HepG2 (cell line): ENCODE measurements at regions not wholly inside any gene's neighbourhood (a gene's known extent, or its start where the extent isn't known, plus 50 kb on each side); places are given as distances from the start of the nearest gene placed in this dataset.

Experiments used
- ATAC-seq: fragments of 200-7000 bp; cut with Tn5 transposase; 3 replicates; pipeline ENCODE4 v1.9.1; 2020; ENCODE audit warnings: mild to moderate bottlenecking, moderate library complexity
- BruUV-seq: library from RNA; stranded (reverse); fragments of 400-500 nt; replicated peaks from 2 replicates; lab custom pipeline; 2021; lab: Mats Ljungman, UMichigan
- CTCF ChIA-PET: fragments of 300-600 bp; formaldehyde crosslinking; extraction: SDS; loops from one replicate; lab custom pipeline; 2021; ENCODE audit warnings: low total read pairs, inconsistent platforms, low intra/inter-chr PET ratio; lab: Yijun Ruan, JAX
- POLR2A ChIA-PET: fragments of 350-600 bp; sonication (Branson Sonifier 250); formaldehyde crosslinking; loops from one replicate; lab custom pipeline; 2020; ENCODE audit warnings: antibody characterized with exemption, inconsistent platforms; lab: Yijun Ruan, JAX
- DNase-seq: peaks from one replicate; pipeline ENCODE4 v3.0.0-alpha.2; 2015; ENCODE audit warnings: low spot score
- FAIRE-seq: peaks from 3 replicates; lab custom pipeline; 2011; peaks lifted over from hg19 to GRCh38; lab: Jason Lieb, UNC
- H2AFZ ChIP-seq: one replicate; pipeline ENCODE4 v1.6.1; 2011; ENCODE audit warnings: low read length, inconsistent platforms
- H3K27ac ChIP-seq: fragments of 300-600 bp; 3 replicates; pipeline ENCODE4 v1.8.0; 2011; ENCODE audit warnings: mixed run types, mild to moderate bottlenecking, mixed read lengths, low read length, inconsistent platforms; ENCODE audit not compliant: insufficient read depth; ENCODE audit errors: extremely low read length
- H3K27me3 ChIP-seq, 2 experiments: fragments of 200-600 bp in 1 of 2; 2 replicates in 1 of 2; 3 replicates in 1 of 2; pipeline versions ENCODE4 v1.6.0 to v1.8.0; 2011; ENCODE audit warnings: low read length in 2 of 2, mild to moderate bottlenecking in 2 of 2, moderate library complexity in 2 of 2, inconsistent platforms in 1 of 2; ENCODE audit not compliant: insufficient read depth in 2 of 2, control insufficient read depth in 1 of 2
- H3K36me3 ChIP-seq, 2 experiments: fragments of 200-600 bp in 1 of 2; replicated peaks in 1 of 2; 2 replicates in 1 of 2; 3 replicates in 1 of 2; pipeline versions ENCODE4 v1.5.1 to v1.8.0; 2011; ENCODE audit warnings: low read length in 2 of 2, inconsistent platforms in 1 of 2; ENCODE audit not compliant: insufficient read depth in 2 of 2, control insufficient read depth in 1 of 2
- H3K4me1 ChIP-seq: 2 replicates; pipeline ENCODE4 v1.5.1; 2012; ENCODE audit warnings: low read length, inconsistent platforms; ENCODE audit not compliant: insufficient read depth
- H3K4me2 ChIP-seq: 2 replicates; pipeline ENCODE4 v1.6.0; 2011; ENCODE audit warnings: low read depth, low read length, inconsistent platforms
- H3K4me3 ChIP-seq, 3 experiments: fragments of 200-600 bp in 1 of 3; sonication (generic), shearing (Covaris generic) in 1 of 3; replicated peaks in 1 of 3; 2 replicates each; pipeline ENCODE4 v1.5.1; 2011 to 2016; ENCODE audit warnings: low read length in 3 of 3, inconsistent platforms in 2 of 3, low read depth in 2 of 3, mild to moderate bottlenecking in 2 of 3, control low read depth in 1 of 3, mixed read lengths in 1 of 3; ENCODE audit not compliant: insufficient read depth in 1 of 3
- H3K79me2 ChIP-seq: one replicate; pipeline ENCODE4 v1.6.1; 2011; ENCODE audit warnings: low read length, inconsistent platforms; ENCODE audit not compliant: insufficient read depth
- H3K9ac ChIP-seq: 2 replicates; pipeline ENCODE4 v1.6.0; 2011; ENCODE audit warnings: mild to moderate bottlenecking, low read depth, low read length, inconsistent platforms; ENCODE audit not compliant: insufficient read depth
- H3K9me3 ChIP-seq: 2 replicates; pipeline ENCODE4 v1.5.1; 2012; ENCODE audit warnings: mild to moderate bottlenecking, low read length
- H4K20me1 ChIP-seq: 2 replicates; pipeline ENCODE4 v1.6.0; 2011; ENCODE audit warnings: inconsistent platforms, mild to moderate bottlenecking, low read length, moderate library complexity; ENCODE audit not compliant: insufficient read depth
- AGO1 ChIP-seq: fragments of 200-400 bp; formaldehyde crosslinking; IDR thresholded peaks from 2 replicates; pipeline ENCODE4 v1.6.1; 2017; ENCODE audit warnings: mild to moderate bottlenecking, low read depth, low read length, moderate library complexity; ENCODE audit not compliant: poor library complexity, severe bottlenecking
- ATF7 ChIP-seq, 2 experiments: fragments of 450-650 bp in 1 of 2; sonication (generic) in 1 of 2; formaldehyde crosslinking in 1 of 2; IDR thresholded peaks; 2 replicates each; pipeline versions ENCODE4 v1.4.0 to v1.6.1; 2016 to 2020; ENCODE audit warnings: antibody characterized with exemption in 1 of 2, mild to moderate bottlenecking in 1 of 2, missing genetic modification reagents in 1 of 2
- CREB1 ChIP-seq, 2 experiments: fragments of 450-650 bp in 1 of 2; IDR thresholded peaks; 2 replicates each; pipeline ENCODE4 v1.6.1; 2016 to 2017; ENCODE audit warnings: control low read depth in 1 of 2, mild to moderate bottlenecking in 1 of 2, missing compliant biosample characterization in 1 of 2, missing genetic modification characterization in 1 of 2
- CREM ChIP-seq, 2 experiments: sonication (generic) in 1 of 2; formaldehyde crosslinking in 1 of 2; IDR thresholded peaks; 2 replicates each; pipeline versions ENCODE4 v1.4.0 to v1.6.1; 2016 to 2020; ENCODE audit warnings: antibody characterized with exemption in 1 of 2, mild to moderate bottlenecking in 1 of 2, missing genetic modification reagents in 1 of 2
- HDAC6 ChIP-seq: fragments of 200-600 bp; sonication (generic); IDR thresholded peaks from 2 replicates; pipeline ENCODE4 v1.7.0; 2017; ENCODE audit warnings: mild to moderate bottlenecking, antibody characterized with exemption, low read length, low read depth
- HNRNPH1 ChIP-seq: fragments of 200-400 bp; formaldehyde crosslinking; optimal IDR thresholded peaks from 2 replicates; pipeline ENCODE3; 2017; ENCODE audit warnings: mild to moderate bottlenecking, low read depth, low read length
- IRF1 ChIP-seq: sonication (generic); formaldehyde crosslinking; IDR thresholded peaks from 2 replicates; pipeline ENCODE4 v1.4.0; 2020; ENCODE audit warnings: low read depth, mild to moderate bottlenecking, missing genetic modification reagents
- MTA1 ChIP-seq: sonication (generic); formaldehyde crosslinking; IDR thresholded peaks from 2 replicates; pipeline ENCODE4 v1.4.0; 2020; ENCODE audit warnings: missing genetic modification reagents, mild to moderate bottlenecking, borderline replicate concordance
- RFX1 ChIP-seq: fragments of 450-650 bp; IDR thresholded peaks from 2 replicates; pipeline ENCODE4 v1.6.1; 2017
- THAP7 ChIP-seq: sonication (generic); formaldehyde crosslinking; IDR thresholded peaks from 2 replicates; pipeline ENCODE4 v1.8.1; 2023; ENCODE audit warnings: mild to moderate bottlenecking, missing genetic modification reagents
- ZBTB3 ChIP-seq: sonication (generic); formaldehyde crosslinking; IDR thresholded peaks from 2 replicates; pipeline ENCODE4 v1.4.0; 2020; ENCODE audit warnings: low read depth, mild to moderate bottlenecking, moderate library complexity, missing genetic modification reagents, borderline replicate concordance
- ZBTB44 ChIP-seq: sonication (generic); formaldehyde crosslinking; IDR thresholded peaks from 2 replicates; pipeline ENCODE4 v1.4.0; 2020; ENCODE audit warnings: missing genetic modification reagents
- ZNF224 ChIP-seq: sonication (generic); formaldehyde crosslinking; IDR thresholded peaks from 2 replicates; pipeline ENCODE4 v1.5.0; 2020; ENCODE audit warnings: mild to moderate bottlenecking, missing genetic modification reagents
- ZNF292 ChIP-seq: sonication (generic); formaldehyde crosslinking; IDR thresholded peaks from 2 replicates; pipeline ENCODE4 v1.8.1; 2022; ENCODE audit warnings: mild to moderate bottlenecking, low read depth, missing genetic modification reagents, borderline replicate concordance
- ZNF530 ChIP-seq: sonication (generic); formaldehyde crosslinking; IDR thresholded peaks from 2 replicates; pipeline ENCODE4 v1.5.0; 2020; ENCODE audit warnings: low read depth, mild to moderate bottlenecking, missing genetic modification reagents
- ZNF781 ChIP-seq: sonication (generic); formaldehyde crosslinking; IDR thresholded peaks from 2 replicates; pipeline ENCODE4 v1.5.1; 2020; ENCODE audit warnings: borderline replicate concordance, mild to moderate bottlenecking, missing genetic modification reagents; ENCODE audit errors: not compliant biosample characterization
- WGBS: methylation state at CpG from one replicate; pipeline ENCODE4 v1.1.6; 2017; ENCODE audit warnings: low lambda C conversion rate; 5-methylcytosine and 5-hydroxymethylcytosine counted together
- in situ Hi-C: cut with HindIII; loops from 2 replicates; pipeline ENCODE4 v1.10.0; 2017; ENCODE audit warnings: low pct_unique_long_range_greater_than_20kb; ENCODE audit not compliant: extremely low pct_ligation_motif_present
- intact Hi-C: fragments of 100-400 bp; cut with micrococcal nuclease; formaldehyde crosslinking; loops from one replicate; pipeline ENCODE4 v1.10.0; 2022; ENCODE audit not compliant: unreplicated experiment

GRCh38 chr14:76277586-76278130 is 98.3 kb upstream of the ESRRB start:
- CTCF ChIA-PET = no interaction called here
- no peak for FAIRE-seq

GRCh38 chr14:76280221-76280620 is 95.7 kb upstream of the ESRRB start:
- Histone ChIP-seq H3K4me2 (no peak overlapping the region), H3K27ac (no peak overlapping the region), H3K9ac (no peak overlapping the region), H3K4me3 (no peak overlapping the region), H3K79me2 (no peaks in the 10 kb centered on the region), H3K36me3 (no peaks in the 10 kb centered on the region), H3K4me1 (no peaks in the 10 kb centered on the region), H3K27me3 (no peaks in the 10 kb centered on the region), H2AFZ (no peak overlapping the region), H3K9me3 (no peaks in the 10 kb centered on the region), H4K20me1 (no peaks in the 10 kb centered on the region)
- intact Hi-C loops (no loop called here), in situ Hi-C loops (no loop called here)
- ATAC-seq (no peak), FAIRE-seq (no peak), DNase-seq (no peak)
- ChIA-PET POLR2A (no interaction called here), CTCF (no interaction called here)
- WGBS = 46% methylated on average over 3 of the region's 3 CpGs
- BruUV-seq = no TSS peak
- TF ChIP-seq HNRNPH1 (no peak), ATF7 (IDR thresholded peaks at IDR 0.05) (no peak), ATF7 (CRISPR knock-in tag; IDR thresholded peaks at IDR 0.05) (no peak), HDAC6 (no peak), ZNF781 (CRISPR knock-in tag) (no peak), ZNF224 (CRISPR knock-in tag) (no peak), ZBTB44 (no peak), ZBTB3 (CRISPR knock-in tag) (no peak), CREB1 (IDR thresholded peaks at IDR 0.05) (no peak), CREB1 (CRISPR knock-in tag; IDR thresholded peaks at IDR 0.05) (no peak), CREM (IDR thresholded peaks at IDR 0.05) (no peak), CREM (CRISPR knock-in tag; IDR thresholded peaks at IDR 0.05) (no peak), ZNF530 (no peak)

More at GRCh38 chr14:76277586-76278130, 98.3 kb upstream of the ESRRB start:
- TF ChIP-seq RFX1 = no peak
- TF ChIP-seq IRF1 = no peak
- no peak for TF ChIP-seq THAP7 (CRISPR knock-in tag)
- no peak for TF ChIP-seq AGO1
- no peak for TF ChIP-seq ZNF292 (CRISPR knock-in tag)
- no peak for TF ChIP-seq MTA1 (CRISPR knock-in tag)
- DNase-seq (no peak), ATAC-seq (no peak)
- Histone ChIP-seq H3K27ac (no peak overlapping the region), H3K4me2 (no peak overlapping the region), H2AFZ (no peak overlapping the region), H3K79me2 (no peaks in the 10 kb centered on the region), H3K36me3 (no peaks in the 10 kb centered on the region), H3K4me1 (no peaks in the 10 kb centered on the region), H3K9me3 (no peaks in the 10 kb centered on the region), H3K27me3 (no peaks in the 10 kb centered on the region), H3K4me3 (no peak overlapping the region), H4K20me1 (no peaks in the 10 kb centered on the region), H3K9ac (no peak overlapping the region)
- intact Hi-C loops (no loop called here), in situ Hi-C loops (no loop called here)
- no TSS peak for BruUV-seq
- 82% methylated on average over 14 of the region's 14 CpGs for WGBS
- POLR2A ChIA-PET = no interaction called here
